Activated naive CD8-positive, alpha-beta T cell treated with anti-CD3 and anti-CD28 coated beads for 36 hours (primary cell): ENCODE measurements at regions not wholly inside any gene's neighbourhood (a gene's known extent, or its start where the extent isn't known, plus 50 kb on each side); places are given as distances from the start of the nearest gene placed in this dataset.
"Not testable (repeated sequence)": the region's sequence is repeated elsewhere in the genome, so short reads cannot be mapped to it uniquely, and the experiment has no call there.

Experiments used
- DNase-seq: peaks from one replicate; pipeline ENCODE4 v3.0.0; 2021
- H3K27ac Mint-ChIP-seq: one replicate; pipeline ENCODE4 v1.8.0; 2022; ENCODE audit warnings: mild to moderate bottlenecking, moderate library complexity, mixed read lengths
- H3K27me3 Mint-ChIP-seq: one replicate; pipeline ENCODE4 v1.8.0; 2022; ENCODE audit warnings: mild to moderate bottlenecking, mixed read lengths
- H3K36me3 Mint-ChIP-seq: one replicate; pipeline ENCODE4 v1.8.0; 2021; ENCODE audit warnings: mild to moderate bottlenecking, mixed read lengths
- H3K4me1 Mint-ChIP-seq: one replicate; pipeline ENCODE4 v1.8.0; 2021; ENCODE audit warnings: mixed read lengths
- H3K4me3 Mint-ChIP-seq: one replicate; pipeline ENCODE4 v1.8.0; 2022; ENCODE audit warnings: mild to moderate bottlenecking, moderate library complexity, mixed read lengths
- H3K9me3 Mint-ChIP-seq: one replicate; pipeline ENCODE4 v1.8.0; 2022; ENCODE audit warnings: mixed read lengths

GRCh38 chr4:13917015-13917414 lies 289.5 kb upstream of the BOD1L1 start:
- Mint-ChIP-seq H3K4me1 (no peaks in the 10 kb centered on the region), H3K27ac (no peak overlapping the region), H3K27me3 (no peaks in the 10 kb centered on the region), H3K4me3 (no peak overlapping the region), H3K9me3 (no peaks in the 10 kb centered on the region), H3K36me3 (no peaks in the 10 kb centered on the region)
- no peak for DNase-seq

- H3K36me3 Mint-ChIP-seq: no peaks in the 10 kb centered on the region
- no peaks in the 10 kb centered on the region for H3K9me3 Mint-ChIP-seq
- H3K4me1 Mint-ChIP-seq: no peaks in the 10 kb centered on the region
- no peak for DNase-seq
- no peak overlapping the region for H3K27ac Mint-ChIP-seq
- H3K4me3 Mint-ChIP-seq: no peak overlapping the region
- H3K27me3 Mint-ChIP-seq: no peaks in the 10 kb centered on the region
Measured at GRCh38 chr4:13918110-13918509, 290.6 kb upstream of the BOD1L1 start.

- no peaks in the 10 kb centered on the region for H3K27me3 Mint-ChIP-seq
- H3K27ac Mint-ChIP-seq: no peak overlapping the region
- no peaks in the 10 kb centered on the region for H3K4me1 Mint-ChIP-seq
- H3K9me3 Mint-ChIP-seq: no peaks in the 10 kb centered on the region
- no peak overlapping the region for H3K4me3 Mint-ChIP-seq
- no peaks in the 10 kb centered on the region for H3K36me3 Mint-ChIP-seq
- DNase-seq: no peak
Measured at GRCh38 chr4:13918991-13919441, 291.5 kb upstream of the BOD1L1 start.

- no peak overlapping the region for H3K27ac Mint-ChIP-seq
- H3K4me1 Mint-ChIP-seq: no peaks in the 10 kb centered on the region
- no peak for DNase-seq
- no peaks in the 10 kb centered on the region for H3K36me3 Mint-ChIP-seq
- peaks cover 2% of the 10 kb centered on the region for H3K9me3 Mint-ChIP-seq
- no peak overlapping the region for H3K4me3 Mint-ChIP-seq
- H3K27me3 Mint-ChIP-seq: no peaks in the 10 kb centered on the region
Measured at GRCh38 chr4:13920111-13920875, 292.8 kb upstream of the BOD1L1 start.

GRCh38 chr4:13920901-13921300 lies 293.4 kb upstream of the BOD1L1 start:
- peaks cover 2% of the 10 kb centered on the region for H3K9me3 Mint-ChIP-seq
- H3K27me3 Mint-ChIP-seq: no peaks in the 10 kb centered on the region
- DNase-seq: no peak
- H3K4me3 Mint-ChIP-seq: no peak overlapping the region
- H3K27ac Mint-ChIP-seq: no peak overlapping the region
- H3K36me3 Mint-ChIP-seq: no peaks in the 10 kb centered on the region
- no peaks in the 10 kb centered on the region for H3K4me1 Mint-ChIP-seq

- no peaks in the 10 kb centered on the region for H3K4me1 Mint-ChIP-seq
- no peak overlapping the region for H3K4me3 Mint-ChIP-seq
- peaks cover 2% of the 10 kb centered on the region for H3K9me3 Mint-ChIP-seq
- H3K27ac Mint-ChIP-seq: no peak overlapping the region
- DNase-seq: no peak
- no peaks in the 10 kb centered on the region for H3K27me3 Mint-ChIP-seq
- no peaks in the 10 kb centered on the region for H3K36me3 Mint-ChIP-seq
Measured at GRCh38 chr4:13921805-13922204, 294.3 kb upstream of the BOD1L1 start.

- no peaks in the 10 kb centered on the region for H3K36me3 Mint-ChIP-seq
- no peaks in the 10 kb centered on the region for H3K4me1 Mint-ChIP-seq
- H3K27ac Mint-ChIP-seq: no peak overlapping the region
- H3K4me3 Mint-ChIP-seq: no peak overlapping the region
- H3K27me3 Mint-ChIP-seq: no peaks in the 10 kb centered on the region
- peaks cover 2% of the 10 kb centered on the region for H3K9me3 Mint-ChIP-seq
- no peak for DNase-seq
Measured at GRCh38 chr4:13922459-13922858, 294.9 kb upstream of the BOD1L1 start.

- no peak for DNase-seq
- H3K9me3 Mint-ChIP-seq: peaks cover 2% of the 10 kb centered on the region
- H3K27ac Mint-ChIP-seq: no peak overlapping the region
- no peaks in the 10 kb centered on the region for H3K27me3 Mint-ChIP-seq
- H3K4me1 Mint-ChIP-seq: no peaks in the 10 kb centered on the region
- no peak overlapping the region for H3K4me3 Mint-ChIP-seq
- no peaks in the 10 kb centered on the region for H3K36me3 Mint-ChIP-seq
Measured at GRCh38 chr4:13922873-13923645, 295.5 kb upstream of the BOD1L1 start.

- H3K4me3 Mint-ChIP-seq, H3K27ac Mint-ChIP-seq, H3K9me3 Mint-ChIP-seq, H3K27me3 Mint-ChIP-seq, DNase-seq, H3K4me1 Mint-ChIP-seq, H3K36me3 Mint-ChIP-seq: not testable (repeated sequence)
Measured at GRCh38 chr4:13924900-13925299, 297.4 kb upstream of the BOD1L1 start.

- Mint-ChIP-seq H3K9me3 (peaks cover 2% of the 10 kb centered on the region), H3K27ac (no peak overlapping the region), H3K4me3 (no peak overlapping the region), H3K4me1 (no peaks in the 10 kb centered on the region), H3K27me3 (peaks cover 13% of the 10 kb centered on the region), H3K36me3 (no peaks in the 10 kb centered on the region)
- no peak for DNase-seq
Measured at GRCh38 chr4:13928214-13928613, 300.7 kb upstream of the BOD1L1 start.

- H3K4me1 Mint-ChIP-seq: no peaks in the 10 kb centered on the region
- peaks cover 13% of the 10 kb centered on the region for H3K27me3 Mint-ChIP-seq
- H3K9me3 Mint-ChIP-seq: no peaks in the 10 kb centered on the region
- no peaks in the 10 kb centered on the region for H3K36me3 Mint-ChIP-seq
- DNase-seq: no peak
- no peak overlapping the region for H3K4me3 Mint-ChIP-seq
- no peak overlapping the region for H3K27ac Mint-ChIP-seq
Measured at GRCh38 chr4:13930155-13930554, 302.6 kb upstream of the BOD1L1 start.

- Mint-ChIP-seq H3K27ac (no peak overlapping the region), H3K4me3 (no peak overlapping the region), H3K4me1 (no peaks in the 10 kb centered on the region), H3K36me3 (no peaks in the 10 kb centered on the region), H3K9me3 (no peaks in the 10 kb centered on the region), H3K27me3 (peaks cover 13% of the 10 kb centered on the region)
- DNase-seq: no peak
Measured at GRCh38 chr4:13933191-13933590, 305.7 kb upstream of the BOD1L1 start.

- Mint-ChIP-seq H3K4me1 (no peaks in the 10 kb centered on the region), H3K27ac (no peak overlapping the region), H3K27me3 (peaks cover 7% of the 10 kb centered on the region)
Measured at GRCh38 chr4:13938299-13938698, 310.8 kb upstream of the BOD1L1 start.

GRCh38 chr4:13940921-13941320 lies 313.4 kb upstream of the BOD1L1 start:
- H3K4me3 Mint-ChIP-seq: no peak overlapping the region
- no peak overlapping the region for H3K27ac Mint-ChIP-seq
- no peaks in the 10 kb centered on the region for H3K4me1 Mint-ChIP-seq
- no peak for DNase-seq
- no peaks in the 10 kb centered on the region for H3K9me3 Mint-ChIP-seq
- H3K36me3 Mint-ChIP-seq: no peaks in the 10 kb centered on the region
- H3K27me3 Mint-ChIP-seq: peaks cover 7% of the 10 kb centered on the region

More at GRCh38 chr4:13938299-13938698, 310.8 kb upstream of the BOD1L1 start:
- Mint-ChIP-seq H3K4me3 (no peak overlapping the region), H3K36me3 (no peaks in the 10 kb centered on the region), H3K9me3 (no peaks in the 10 kb centered on the region)
- no peak for DNase-seq

- Mint-ChIP-seq H3K36me3 (no peaks in the 10 kb centered on the region), H3K27me3 (peaks cover 7% of the 10 kb centered on the region), H3K9me3 (no peaks in the 10 kb centered on the region), H3K4me3 (no peak overlapping the region), H3K27ac (no peak overlapping the region), H3K4me1 (no peaks in the 10 kb centered on the region)
- DNase-seq: no peak
Measured at GRCh38 chr4:13942977-13943376, 315.5 kb upstream of the BOD1L1 start.

- Mint-ChIP-seq H3K4me3 (no peak overlapping the region), H3K27me3 (no peaks in the 10 kb centered on the region), H3K36me3 (no peaks in the 10 kb centered on the region)
Measured at GRCh38 chr4:13944095-13944511, 316.6 kb upstream of the BOD1L1 start.

More at GRCh38 chr4:13944095-13944511, 316.6 kb upstream of the BOD1L1 start:
- DNase-seq: no peak
- Mint-ChIP-seq H3K27ac (no peak overlapping the region), H3K9me3 (no peaks in the 10 kb centered on the region), H3K4me1 (no peaks in the 10 kb centered on the region)
